HG02610 (cell line): ENCODE measurements at regions not wholly inside any gene's neighbourhood (a gene's known extent, or its start where the extent isn't known, plus 50 kb on each side); places are given as distances from the start of the nearest gene placed in this dataset.
"Not testable (repeated sequence)": the region's sequence is repeated elsewhere in the genome, so short reads cannot be mapped to it uniquely, and the experiment has no call there.

Source experiments
- ATAC-seq: cut with Tn5 transposase; IDR thresholded peaks from one replicate; pipeline ENCODE4 v1.9.1; 2021; ENCODE audit warnings: mild to moderate bottlenecking, moderate library complexity; ENCODE audit not compliant: unreplicated experiment

GRCh38 chr4:134544303-134544770 is 342.7 kb upstream of the PABPC4L start:
- ATAC-seq = no peak

DNA sequence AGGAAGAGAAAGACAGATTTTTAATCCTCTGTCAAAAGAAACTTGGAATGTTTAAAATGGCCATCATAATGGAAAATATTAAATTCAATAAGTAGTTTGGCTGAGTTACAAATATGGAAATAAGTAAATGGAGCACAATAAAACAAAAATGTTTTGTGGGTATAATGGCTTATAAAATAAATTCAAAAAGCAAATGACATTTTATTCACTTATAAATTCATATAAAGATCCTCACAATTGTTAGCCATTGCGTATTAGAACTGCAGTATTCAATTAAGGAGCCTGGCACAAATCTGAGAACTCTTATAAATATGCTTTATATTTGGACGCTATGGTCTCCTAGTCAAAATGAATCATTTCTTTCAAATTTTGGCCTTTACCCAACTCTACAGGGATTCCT is 339.0 kb upstream of the PABPC4L start:
- ATAC-seq = no peak

GRCh38 chr4:134539729-134540231 is 338.2 kb upstream of the PABPC4L start:
- ATAC-seq = no peak

DNA sequence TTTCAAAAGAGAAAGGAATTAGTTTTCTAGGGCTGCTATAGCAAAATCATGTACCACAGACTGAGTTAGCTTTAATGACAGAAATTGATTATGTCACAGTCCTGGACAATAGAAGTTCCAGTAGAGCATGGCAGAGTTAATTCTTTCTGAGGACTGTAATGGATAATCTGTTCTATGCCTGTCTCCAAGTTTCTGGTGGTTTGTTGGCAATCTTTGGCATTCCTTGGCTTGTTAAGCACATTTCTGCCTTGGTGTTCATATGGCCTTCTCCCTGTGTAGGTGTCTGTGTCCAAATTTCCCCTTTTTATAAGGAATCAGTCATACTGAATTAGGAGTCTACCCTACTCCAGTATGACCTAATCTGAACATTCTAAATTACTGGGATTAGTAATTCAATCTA is 336.1 kb upstream of the PABPC4L start:
- ATAC-seq = no peak

- ATAC-seq = no peak
Measured at GRCh38 chr4:134533068-134533467, 331.5 kb upstream of the PABPC4L start.

GRCh38 chr4:134531013-134531412 is 329.4 kb upstream of the PABPC4L start:
- no peak for ATAC-seq

DNA sequence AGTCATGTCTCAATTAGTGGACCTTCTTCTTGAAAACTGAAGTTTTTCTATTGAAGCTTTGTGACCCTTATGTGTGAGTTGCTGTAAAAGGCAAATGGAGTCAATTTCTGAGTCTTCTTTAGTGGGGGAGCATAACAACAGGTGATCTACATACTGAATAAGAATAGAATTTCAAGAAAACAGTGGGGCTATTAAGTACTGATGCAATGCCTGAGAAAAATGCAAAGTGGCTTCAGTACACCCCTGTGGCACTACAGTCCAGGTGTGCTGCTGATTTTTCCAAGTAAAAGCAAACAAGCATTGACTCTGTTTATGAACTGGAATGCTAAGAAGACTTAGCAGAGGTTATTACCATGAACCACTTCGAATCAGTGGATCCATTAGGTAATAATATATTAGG is 328.0 kb upstream of the PABPC4L start:
- ATAC-seq = no peak

GRCh38 chr4:134518574-134519217 is 317.1 kb upstream of the PABPC4L start:
- ATAC-seq = no peak

DNA sequence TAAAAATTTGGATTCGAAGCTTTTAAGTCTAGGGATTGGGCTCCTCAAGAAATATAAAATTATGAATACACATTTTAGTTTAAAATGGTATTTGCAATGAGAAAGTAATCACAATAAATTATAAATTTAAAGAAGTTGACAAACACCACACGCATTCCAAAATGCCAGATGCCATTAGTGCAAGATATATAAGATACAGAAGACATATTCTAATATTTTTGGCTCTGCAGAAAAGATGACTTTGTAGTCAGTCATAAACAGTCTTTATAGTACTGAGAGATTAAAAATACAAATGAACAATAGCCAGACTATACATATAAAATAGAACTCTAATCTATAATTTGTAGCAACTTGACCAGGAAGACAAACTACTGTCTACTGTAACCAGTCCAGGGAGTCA is 309.0 kb upstream of the PABPC4L start:
- ATAC-seq = no peak

DNA sequence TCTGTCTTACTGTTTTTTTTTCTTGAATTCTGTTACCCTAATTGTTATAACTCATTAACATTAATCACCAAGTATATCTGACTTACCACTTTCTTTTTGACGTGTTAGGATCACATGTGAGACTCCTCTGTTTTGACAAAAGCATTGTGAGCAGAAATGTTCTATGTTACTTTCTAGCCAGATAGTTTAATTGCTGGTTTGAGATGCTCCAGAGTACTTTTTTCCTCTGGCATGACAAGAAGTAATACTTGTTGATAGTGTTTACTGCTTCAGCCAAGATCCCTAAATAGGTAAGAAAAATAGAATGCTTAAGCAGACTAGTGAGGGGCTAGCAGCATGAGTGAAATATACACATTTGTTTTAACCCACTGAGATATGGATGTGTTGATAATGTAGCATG is 303.9 kb upstream of the PABPC4L start:
- no peak for ATAC-seq

- no peak for ATAC-seq
Measured at GRCh38 chr4:134501973-134502643, 300.5 kb upstream of the PABPC4L start.

- ATAC-seq = not testable (repeated sequence)
Measured at GRCh38 chr4:134501488-134501887, 299.9 kb upstream of the PABPC4L start.

DNA sequence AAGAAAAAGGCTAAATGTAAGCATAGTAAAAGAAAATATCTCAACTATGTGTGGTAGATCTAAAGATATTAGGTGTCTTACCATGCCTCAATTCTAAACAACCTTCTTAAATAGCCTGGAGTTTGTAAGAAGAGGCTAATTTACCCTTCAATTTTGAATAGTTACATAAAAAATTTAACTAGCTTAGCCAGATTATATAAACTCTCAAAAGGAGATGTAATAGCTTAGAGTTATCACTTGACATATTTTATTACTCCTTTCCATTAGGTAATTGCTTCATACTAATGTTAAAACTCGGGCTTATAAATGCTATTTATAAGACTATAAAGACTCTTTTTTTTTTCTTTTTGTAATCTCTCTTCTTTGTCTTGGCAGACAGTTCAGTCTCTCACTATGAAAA is 297.5 kb upstream of the PABPC4L start:
- ATAC-seq = no peak

GRCh38 chr4:134490863-134491262 is 289.3 kb upstream of the PABPC4L start:
- ATAC-seq = no peak

GRCh38 chr4:134483514-134483913 is 281.9 kb upstream of the PABPC4L start:
- ATAC-seq = not testable (repeated sequence)

GRCh38 chr4:134471569-134471968 is 270.0 kb upstream of the PABPC4L start:
- no peak for ATAC-seq

- ATAC-seq = no peak
Measured at GRCh38 chr4:134470544-134470943, 269.0 kb upstream of the PABPC4L start.

DNA sequence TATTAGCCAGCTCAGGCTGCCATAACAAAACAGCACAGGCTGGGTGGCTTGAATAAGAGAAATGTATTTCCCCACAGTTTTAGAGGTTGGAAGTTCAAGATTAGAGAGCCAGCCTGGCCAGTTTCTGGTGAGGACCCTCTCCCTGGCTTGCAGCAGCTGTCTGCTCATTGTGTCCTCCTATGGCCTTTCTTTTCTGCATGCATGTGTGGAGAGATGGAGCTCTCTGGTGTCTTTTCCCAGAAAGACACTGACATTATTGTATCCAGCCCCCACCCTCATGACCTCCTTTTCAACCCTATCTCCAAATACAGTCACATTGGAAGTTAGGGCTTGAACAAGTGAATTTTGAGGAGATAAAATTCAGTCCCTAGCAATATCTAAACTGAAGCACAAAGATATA is 263.8 kb upstream of the PABPC4L start:
- ATAC-seq = no peak

DNA sequence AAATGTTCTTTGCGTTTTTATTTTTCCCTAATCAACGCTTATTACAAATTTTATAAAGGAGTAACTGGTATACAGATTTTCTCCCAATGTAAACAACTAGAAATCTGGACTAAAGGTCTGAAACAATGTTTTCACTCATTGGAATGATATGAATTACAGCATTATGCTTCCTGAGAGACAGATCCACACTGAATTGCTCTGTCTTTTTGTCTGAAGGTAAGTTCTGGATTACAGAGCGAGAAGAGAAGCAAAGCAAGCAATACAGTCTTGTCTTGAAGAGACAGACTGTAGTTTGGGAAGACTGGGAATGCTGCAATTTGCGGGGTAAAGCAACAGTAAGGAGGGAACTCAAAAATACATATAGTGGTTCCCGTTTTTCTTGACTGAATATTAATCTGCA is 262.2 kb upstream of the PABPC4L start:
- no peak for ATAC-seq

- no peak for ATAC-seq
Measured at GRCh38 chr4:134426821-134427220, 225.2 kb upstream of the PABPC4L start.

DNA sequence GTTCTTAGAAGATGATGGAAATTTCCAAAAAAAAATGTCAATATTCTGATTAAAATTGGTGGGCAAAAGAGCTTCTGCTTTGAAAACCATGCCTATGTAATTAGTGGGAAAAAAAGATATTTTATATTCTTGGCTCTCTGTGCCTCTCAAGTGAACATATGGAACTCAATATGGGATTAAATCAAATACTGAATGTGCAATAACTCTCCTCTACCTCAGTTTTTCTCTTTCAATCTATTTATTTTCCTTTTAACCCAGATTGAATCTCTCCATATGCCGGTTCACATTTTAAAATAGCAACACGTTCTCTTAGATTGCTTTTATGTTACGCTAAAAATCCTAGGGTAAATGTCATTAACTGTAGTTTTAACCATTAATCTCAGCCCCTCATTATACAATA is 224.2 kb upstream of the PABPC4L start:
- no peak for ATAC-seq

- no peak for ATAC-seq
Measured at GRCh38 chr4:134422776-134423175, 221.2 kb upstream of the PABPC4L start.
